DOHH2 (cell line): ENCODE measurements at regions not wholly inside any gene's neighbourhood (a gene's known extent, or its start where the extent isn't known, plus 50 kb on each side); places are given as distances from the start of the nearest gene placed in this dataset.

ENCODE experiments used
- H3F3A ChIP-seq: fragments of 200-600 bp; sonication (generic), shearing (Covaris generic); 2 replicates; pipeline ENCODE4 v1.6.0; 2016; ENCODE audit warnings: antibody characterized with exemption, mild to moderate bottlenecking; ENCODE audit not compliant: control insufficient read depth, insufficient read depth
- H3K27ac ChIP-seq: fragments of 200-600 bp; sonication (generic); 2 replicates; pipeline ENCODE4 v1.5.1; 2014; ENCODE audit warnings: low read depth, mild to moderate bottlenecking, low read length, moderate library complexity
- H3K27me3 ChIP-seq: fragments of 200-600 bp; sonication (generic); 2 replicates; pipeline ENCODE4 v1.6.1; 2014; ENCODE audit warnings: mild to moderate bottlenecking, low read length, mixed read lengths; ENCODE audit not compliant: control insufficient read depth
- H3K36me3 ChIP-seq: fragments of 200-600 bp; sonication (generic); 2 replicates; pipeline ENCODE4 v1.6.1; 2014; ENCODE audit warnings: mild to moderate bottlenecking, low read length, moderate library complexity, mixed read lengths; ENCODE audit not compliant: control insufficient read depth
- H3K4me1 ChIP-seq: fragments of 200-600 bp; sonication (generic); 2 replicates; pipeline ENCODE4 v1.6.1; 2014; ENCODE audit warnings: mild to moderate bottlenecking, low read length, mixed read lengths; ENCODE audit not compliant: control insufficient read depth
- H3K4me2 ChIP-seq: fragments of 200-600 bp; sonication (generic); 2 replicates; pipeline ENCODE4 v1.6.0; 2014; ENCODE audit warnings: mild to moderate bottlenecking, low read length, moderate library complexity
- H3K4me3 ChIP-seq: fragments of 200-600 bp; sonication (generic); 2 replicates; pipeline ENCODE4 v1.5.1; 2014; ENCODE audit warnings: mild to moderate bottlenecking, low read length, mixed read lengths
- H3K79me2 ChIP-seq: fragments of 200-600 bp; sonication (generic); 2 replicates; pipeline ENCODE4 v1.6.1; 2014; ENCODE audit warnings: mild to moderate bottlenecking, low read length, mixed read lengths; ENCODE audit not compliant: control insufficient read depth
- H3K9me2 ChIP-seq: fragments of 200-600 bp; sonication (generic); replicated peaks from 2 replicates; pipeline ENCODE4 v1.6.1; 2014; ENCODE audit warnings: mild to moderate bottlenecking, low read length, mixed read lengths; ENCODE audit not compliant: control insufficient read depth
- H3K9me3 ChIP-seq: fragments of 200-600 bp; sonication (generic); 2 replicates; pipeline ENCODE4 v1.6.1; 2014; ENCODE audit warnings: antibody characterized with exemption, low read length, mixed read lengths; ENCODE audit not compliant: control insufficient read depth, insufficient read depth
- H4K20me1 ChIP-seq: fragments of 200-600 bp; sonication (generic); 2 replicates; pipeline ENCODE4 v1.6.0; 2014; ENCODE audit warnings: low read depth, mild to moderate bottlenecking, antibody characterized with exemption, low read length, moderate library complexity; ENCODE audit not compliant: control insufficient read depth, insufficient read depth
- CTCF ChIP-seq: fragments of 200-600 bp; sonication (generic); IDR thresholded peaks from one replicate; pipeline ENCODE4 v1.5.1; 2014; ENCODE audit warnings: antibody characterized with exemption, mild to moderate bottlenecking, low read depth, low read length; ENCODE audit not compliant: poor library complexity, severe bottlenecking
- EZH2phosphoT487 ChIP-seq: fragments of 200-600 bp; sonication (generic); IDR thresholded peaks from 2 replicates; pipeline ENCODE4 v1.6.1; 2017; ENCODE audit warnings: borderline replicate concordance, mild to moderate bottlenecking, antibody characterized with exemption, low read length, moderate library complexity, mixed read lengths

GRCh38 chr10:112047674-112048073 lies 135.9 kb downstream of the GPAM start:
- Histone ChIP-seq H3F3A (no peaks in the 10 kb centered on the region), H3K4me2 (no peak overlapping the region), H4K20me1 (no peaks in the 10 kb centered on the region), H3K9me2 (no peaks in the 10 kb centered on the region), H3K36me3 (no peaks in the 10 kb centered on the region), H3K4me1 (no peaks in the 10 kb centered on the region), H3K9me3 (no peaks in the 10 kb centered on the region), H3K27me3 (no peaks in the 10 kb centered on the region), H3K79me2 (no peaks in the 10 kb centered on the region), H3K4me3 (no peak overlapping the region), H3K27ac (no peak overlapping the region)
- TF ChIP-seq CTCF, result no peak
- TF ChIP-seq EZH2phosphoT487, result no peak

GRCh38 chr10:112052166-112052565 lies 131.4 kb downstream of the GPAM start:
- Histone ChIP-seq H3K27me3 (no peaks in the 10 kb centered on the region), H3K36me3 (no peaks in the 10 kb centered on the region), H3K9me3 (no peaks in the 10 kb centered on the region), H3K4me2 (no peak overlapping the region), H4K20me1 (no peaks in the 10 kb centered on the region), H3K27ac (no peak overlapping the region), H3K79me2 (no peaks in the 10 kb centered on the region), H3K4me1 (no peaks in the 10 kb centered on the region), H3F3A (no peaks in the 10 kb centered on the region), H3K4me3 (no peak overlapping the region), H3K9me2 (no peaks in the 10 kb centered on the region)
- TF ChIP-seq CTCF (no peak), EZH2phosphoT487 (no peak)

- Histone ChIP-seq H4K20me1 (no peaks in the 10 kb centered on the region), H3K27ac (no peak overlapping the region), H3K4me3 (no peak overlapping the region), H3K27me3 (no peaks in the 10 kb centered on the region), H3K9me2 (no peaks in the 10 kb centered on the region), H3F3A (no peaks in the 10 kb centered on the region), H3K4me1 (no peaks in the 10 kb centered on the region), H3K4me2 (no peak overlapping the region), H3K79me2 (no peaks in the 10 kb centered on the region), H3K36me3 (no peaks in the 10 kb centered on the region), H3K9me3 (no peaks in the 10 kb centered on the region)
- TF ChIP-seq CTCF (no peak), EZH2phosphoT487 (no peak)
These were observed 129.7 kb downstream of the GPAM start for GRCh38 chr10:112053895-112054294.

- TF ChIP-seq CTCF, result no peak
- TF ChIP-seq EZH2phosphoT487, result no peak
- Histone ChIP-seq H4K20me1 (no peaks in the 10 kb centered on the region), H3F3A (no peaks in the 10 kb centered on the region), H3K4me2 (no peak overlapping the region), H3K4me3 (no peak overlapping the region), H3K79me2 (no peaks in the 10 kb centered on the region), H3K36me3 (no peaks in the 10 kb centered on the region), H3K27ac (no peak overlapping the region), H3K9me3 (no peaks in the 10 kb centered on the region), H3K27me3 (no peaks in the 10 kb centered on the region), H3K4me1 (no peaks in the 10 kb centered on the region), H3K9me2 (no peaks in the 10 kb centered on the region)
These were observed 129.0 kb downstream of the GPAM start for GRCh38 chr10:112054516-112054915.
